HG03457 (cell line): ENCODE measurements at regions not wholly inside any gene's neighbourhood (a gene's known extent, or its start where the extent isn't known, plus 50 kb on each side); places are given as distances from the start of the nearest gene placed in this dataset.

Source experiments
- ATAC-seq: cut with Tn5 transposase; IDR thresholded peaks from one replicate; pipeline ENCODE4 v1.9.1; 2021; ENCODE audit warnings: moderate number of reproducible peaks; ENCODE audit not compliant: unreplicated experiment

DNA sequence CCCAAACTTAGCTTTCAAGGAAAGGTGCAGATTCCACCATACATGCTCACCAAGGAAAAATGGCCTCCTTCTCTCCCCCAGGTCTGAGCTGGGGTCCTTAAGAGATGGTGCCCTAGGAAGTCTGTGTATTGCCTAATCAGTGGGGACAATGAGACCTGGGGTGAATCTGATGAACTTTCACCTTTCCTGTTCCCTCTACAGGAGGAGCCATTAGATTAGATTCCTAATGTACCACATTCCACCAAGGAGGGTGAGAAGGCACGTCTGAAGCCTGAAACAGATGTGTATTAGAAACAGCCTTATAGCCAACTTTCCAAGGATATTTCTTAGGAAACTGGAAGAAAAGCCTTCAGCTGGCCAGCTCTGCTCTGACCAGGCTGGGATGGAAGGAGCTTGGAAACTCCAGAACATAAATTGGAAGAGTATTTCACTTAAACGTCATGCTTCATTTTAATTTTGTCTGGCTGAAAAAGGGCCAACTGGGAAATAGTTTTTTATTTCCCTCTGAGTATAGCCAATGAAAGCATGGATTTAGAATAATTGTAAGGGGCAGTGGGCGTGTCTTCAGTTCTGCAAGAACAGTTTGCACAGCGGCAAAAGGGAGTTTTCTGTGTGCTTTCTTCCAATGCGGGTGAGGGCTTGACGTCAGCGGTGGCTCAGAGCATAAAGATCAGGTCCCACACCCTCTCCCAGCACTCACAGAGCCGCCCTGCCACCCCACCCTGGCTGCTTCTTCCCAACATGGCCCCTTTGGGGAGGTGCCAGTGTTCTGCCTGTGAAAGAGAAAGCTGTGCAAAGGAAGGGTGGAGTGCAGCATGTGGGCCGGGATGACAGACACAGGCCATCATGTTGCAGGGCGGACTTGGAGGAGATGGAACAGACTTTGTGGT is 210.9 kb downstream of the ESM1 start:
- no peak for ATAC-seq

GRCh38 chr5:54772684-54773083 is 212.7 kb downstream of the ESM1 start:
- no peak for ATAC-seq

DNA sequence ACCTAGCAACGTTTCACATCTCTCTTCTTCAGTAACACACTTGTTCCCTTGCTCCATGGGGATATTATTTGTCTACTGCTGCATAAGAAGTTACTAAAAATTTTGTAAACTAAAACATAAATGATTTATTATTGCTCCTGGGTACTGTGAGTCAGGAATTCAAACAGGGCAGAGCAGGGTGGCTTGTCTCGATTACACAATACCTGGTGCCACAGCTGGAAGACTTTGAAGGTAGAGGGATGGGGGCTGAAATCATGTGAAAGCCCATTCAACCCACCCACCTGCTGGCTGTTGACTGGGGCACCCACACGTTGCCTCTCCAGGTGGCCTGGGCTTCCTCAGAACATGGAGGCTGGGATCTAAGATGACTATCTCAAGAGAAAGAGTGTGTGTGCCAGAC is 213.2 kb downstream of the ESM1 start:
- no peak for ATAC-seq

- no peak for ATAC-seq
Measured at GRCh38 chr5:54769746-54770145, 215.6 kb downstream of the ESM1 start.

DNA sequence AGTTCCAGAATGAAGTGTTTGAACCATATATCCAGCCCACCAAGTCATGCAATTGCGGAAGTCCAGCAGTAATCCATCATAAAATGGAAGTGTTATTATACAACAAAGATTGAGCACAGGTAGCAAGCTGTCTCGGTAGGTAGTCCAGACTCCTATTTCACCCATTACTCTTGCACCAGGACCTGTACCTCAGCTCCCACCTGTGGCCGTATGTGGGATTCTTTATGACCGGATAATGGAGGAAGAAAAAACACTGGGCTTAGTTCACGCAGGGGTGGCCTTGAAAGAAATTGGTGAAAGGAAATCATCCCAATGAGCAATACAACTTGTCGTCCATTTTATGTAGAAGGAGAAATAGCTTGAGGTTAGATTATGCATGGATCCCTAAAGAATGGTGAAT is 216.3 kb downstream of the ESM1 start:
- ATAC-seq: no peak

DNA sequence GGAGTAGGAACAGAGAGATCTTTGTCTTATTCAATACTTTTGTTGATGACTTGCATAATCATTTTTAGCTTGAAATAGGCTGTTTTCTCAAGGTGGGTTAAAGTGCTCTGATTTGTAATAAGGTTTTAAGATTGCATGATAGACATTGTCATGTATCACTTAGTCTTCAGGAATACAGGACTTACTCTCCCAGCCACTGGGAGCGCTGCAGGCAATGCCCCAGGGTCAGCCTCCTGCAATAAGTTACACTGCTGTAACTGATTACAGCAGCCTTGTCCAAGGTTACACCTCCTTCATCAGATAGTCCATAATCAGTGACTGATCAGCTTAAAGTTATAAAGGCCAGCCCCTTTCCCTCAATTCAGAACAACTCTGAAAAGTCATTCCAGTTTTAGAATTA is 218.6 kb downstream of the ESM1 start:
- ATAC-seq: no peak

DNA sequence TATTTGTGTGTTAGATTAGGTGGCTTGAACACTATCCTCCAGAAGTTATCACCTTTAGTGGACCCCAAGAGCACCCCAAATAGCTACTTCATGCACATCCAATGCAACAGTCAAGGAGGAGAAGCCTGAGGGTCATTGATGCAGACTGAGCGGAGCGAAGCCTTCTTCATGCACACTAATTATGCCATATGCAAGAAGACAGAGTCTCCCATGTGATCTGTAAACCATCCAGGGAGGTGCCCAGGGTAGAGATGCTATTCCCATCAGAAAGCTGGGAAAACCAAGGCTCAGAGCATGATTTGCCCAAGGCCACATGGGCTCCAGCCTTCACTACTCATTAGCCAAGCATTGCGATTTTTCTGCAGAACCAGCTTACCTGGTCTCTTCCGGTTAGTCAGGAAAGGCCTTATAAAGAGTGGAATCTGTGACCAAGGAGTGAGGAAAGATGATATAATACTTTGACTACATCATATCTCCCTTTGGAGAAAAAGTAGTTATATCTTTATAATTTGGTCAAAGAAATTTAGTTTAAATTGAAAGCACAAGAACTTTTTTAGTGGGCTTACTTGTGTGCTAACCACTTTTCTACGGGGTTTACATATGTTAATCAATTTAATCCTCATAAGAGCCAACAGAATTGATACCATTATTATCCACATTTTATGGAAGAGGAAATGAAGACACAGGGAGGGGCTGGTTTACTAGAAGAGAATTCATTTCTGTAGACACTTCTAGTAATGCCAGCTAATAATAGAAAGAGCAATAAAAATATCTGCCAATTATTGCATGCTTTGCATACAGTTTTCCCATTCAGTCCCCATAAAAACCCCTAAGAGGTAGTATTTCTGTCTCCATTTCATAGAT is 220.0 kb downstream of the ESM1 start:
- no peak for ATAC-seq

DNA sequence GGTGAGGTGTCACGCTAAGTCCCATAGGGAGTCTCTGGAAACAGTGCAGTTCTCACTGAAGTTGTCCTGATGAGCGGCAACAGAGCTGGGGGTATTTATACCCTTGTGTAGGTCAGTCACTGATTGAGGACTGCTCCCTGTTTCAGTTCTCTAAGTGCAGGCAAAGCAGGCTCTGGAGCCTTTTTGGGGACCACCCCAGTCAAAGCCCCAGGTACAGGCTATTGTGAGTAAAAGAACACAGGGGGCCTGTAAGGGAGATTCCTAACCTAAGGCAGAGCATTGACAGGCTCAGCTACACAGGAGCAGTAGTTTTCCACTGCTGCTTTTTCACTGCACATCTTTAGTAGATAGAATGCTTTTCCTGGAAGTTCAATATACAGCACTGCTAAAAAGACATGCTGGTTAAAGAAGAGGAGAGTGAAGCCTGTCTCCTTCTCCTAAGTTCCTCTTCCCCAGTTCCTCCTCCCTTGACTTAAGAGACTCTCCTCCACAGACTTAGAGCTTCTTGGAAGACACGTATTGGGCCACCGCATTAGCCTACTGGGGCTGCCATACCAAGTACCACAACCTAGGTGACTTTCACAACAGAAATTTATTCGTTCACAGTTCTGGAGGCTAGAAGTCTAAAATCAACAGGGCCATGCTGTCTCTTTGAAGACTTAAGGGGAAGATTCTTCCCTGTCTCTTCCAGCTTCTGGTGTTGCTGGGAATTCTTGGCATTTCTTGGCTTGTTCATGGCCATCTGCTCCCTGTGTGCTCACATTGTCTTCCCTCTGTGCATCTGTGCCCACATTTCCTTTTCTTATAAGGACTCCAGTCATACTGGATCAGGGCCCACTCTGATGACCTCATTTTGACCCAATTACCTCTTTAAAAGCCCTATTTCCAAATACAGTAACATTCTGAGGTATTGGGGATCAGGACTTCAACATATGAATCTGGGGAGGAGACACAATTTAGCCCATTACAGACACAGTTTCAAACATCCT is 221.0 kb downstream of the ESM1 start:
- no peak for ATAC-seq

DNA sequence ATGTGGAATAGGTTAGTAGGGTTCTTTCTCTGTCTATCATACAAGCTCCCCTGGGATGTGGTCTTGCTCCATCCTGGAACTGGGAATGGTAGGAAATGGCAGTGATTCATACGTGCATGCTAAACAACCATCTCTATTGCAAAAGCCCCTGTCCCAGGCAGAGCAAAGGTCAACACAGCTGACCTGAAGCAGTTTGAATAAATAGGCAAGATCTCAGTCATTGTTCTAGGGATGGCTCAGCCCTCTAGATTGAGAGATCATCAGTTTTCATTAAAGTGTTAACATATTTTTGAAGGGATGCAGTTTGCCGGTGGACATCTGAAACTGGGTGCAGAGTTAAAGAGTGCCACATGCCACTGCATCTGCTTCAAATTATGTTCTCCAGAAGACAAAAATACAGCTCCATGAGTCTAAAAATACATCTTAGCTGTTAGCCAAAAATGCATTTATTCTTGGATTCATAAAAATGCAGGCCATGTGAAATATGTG is 224.1 kb downstream of the ESM1 start:
- ATAC-seq: no peak

DNA sequence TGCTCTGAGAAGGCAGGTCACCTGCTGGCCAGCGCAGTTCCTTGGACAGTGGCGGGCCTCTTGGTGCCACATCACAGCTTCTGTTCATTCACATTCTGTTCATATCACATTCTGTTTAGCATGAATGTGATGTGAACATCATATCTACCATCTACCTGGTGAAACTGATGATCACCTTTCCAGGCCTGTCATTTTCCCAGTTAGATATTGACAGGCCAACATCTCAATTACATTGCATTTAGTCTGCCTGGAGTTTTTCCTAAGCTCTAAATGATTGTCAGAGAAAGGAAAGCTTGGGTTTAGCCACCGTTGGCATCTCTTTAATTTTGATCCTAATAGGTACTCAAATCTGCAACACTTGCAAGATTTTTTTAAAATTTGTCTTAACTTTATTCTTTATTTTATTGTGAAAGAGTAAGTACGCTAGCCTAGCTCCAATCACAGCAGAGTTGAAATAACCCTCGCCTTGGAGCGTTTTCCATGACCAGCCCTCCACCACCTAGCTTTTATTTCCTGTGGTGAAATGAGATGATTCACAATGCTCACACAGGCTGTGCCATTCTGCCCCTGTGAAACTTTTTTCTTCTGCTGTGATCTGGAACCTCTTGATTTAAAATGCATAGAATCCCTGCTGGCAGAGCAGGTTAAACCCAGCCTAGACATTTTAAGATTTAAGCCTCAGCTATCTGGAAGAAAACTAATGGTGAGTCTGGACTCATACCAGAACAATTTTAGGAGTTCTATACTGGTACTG is 225.0 kb downstream of the ESM1 start:
- no peak for ATAC-seq

DNA sequence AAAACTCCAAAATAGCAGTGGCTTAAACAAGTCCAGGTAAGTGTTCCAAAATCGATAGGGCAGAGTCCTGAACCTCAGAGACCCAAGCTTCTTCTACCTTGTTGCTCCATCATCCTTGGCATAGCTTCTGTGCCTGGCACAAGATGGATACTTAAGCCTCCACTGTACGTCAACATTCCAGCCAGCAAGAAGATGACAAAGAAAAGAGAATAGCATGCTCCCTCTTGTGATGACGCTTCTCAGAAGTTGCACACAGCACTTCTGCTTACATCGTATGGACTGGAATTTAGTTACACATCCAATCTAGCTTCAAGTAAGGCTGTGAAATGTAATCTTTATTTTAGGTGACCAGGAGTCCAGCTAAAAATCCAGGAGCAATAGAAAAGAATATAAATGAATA is 227.4 kb downstream of the ESM1 start:
- no peak for ATAC-seq

DNA sequence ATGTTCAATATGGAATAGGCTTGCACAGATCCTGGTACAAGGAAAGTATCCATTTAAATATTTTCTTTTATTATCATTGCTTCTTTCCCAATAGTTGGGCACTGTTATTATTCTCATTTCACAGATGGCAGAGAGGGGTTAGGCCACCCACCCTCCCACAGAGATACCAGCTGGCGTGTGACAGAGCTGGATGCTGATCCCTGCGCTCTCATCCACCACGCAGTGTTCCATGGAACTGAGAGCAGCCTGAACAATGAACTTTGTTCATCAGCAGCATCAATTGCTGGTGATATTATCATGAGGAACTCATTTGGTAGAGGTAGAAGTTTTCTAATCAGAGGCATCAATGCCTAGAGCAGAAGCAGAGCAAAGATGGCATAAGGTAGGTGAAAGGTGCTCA is 227.9 kb downstream of the ESM1 start:
- no peak for ATAC-seq

DNA sequence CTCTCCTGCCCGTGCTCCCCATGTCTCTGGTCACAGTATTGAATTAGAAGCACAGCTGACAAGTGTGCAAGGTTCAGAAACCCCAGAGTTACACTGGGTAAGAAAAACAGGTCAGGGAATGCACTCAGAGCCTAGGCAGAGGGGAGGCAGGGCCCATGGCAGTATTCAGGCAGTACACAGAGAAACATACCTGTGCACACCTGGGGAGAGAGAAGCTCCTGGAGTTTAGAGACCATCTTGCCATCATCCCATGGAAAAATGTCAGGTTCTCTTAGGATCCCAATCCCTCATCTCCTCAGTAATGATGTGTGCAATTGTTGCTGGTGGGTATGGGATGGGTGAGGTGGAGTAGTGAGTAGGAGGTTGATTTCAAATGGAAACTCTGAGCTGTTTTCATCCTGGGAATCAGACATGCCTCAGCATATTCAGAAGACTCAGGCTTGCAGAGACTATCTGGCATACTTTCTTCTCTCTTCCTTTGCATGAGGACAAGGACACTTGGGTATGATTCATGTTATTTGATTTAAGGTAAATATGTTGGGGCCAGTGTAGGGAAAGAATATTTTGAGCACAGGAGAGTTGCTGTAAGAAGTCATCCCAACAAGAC is 228.5 kb downstream of the ESM1 start:
- no peak for ATAC-seq

GRCh38 chr5:54756301-54756700 is 229.1 kb downstream of the ESM1 start:
- no peak for ATAC-seq

GRCh38 chr5:54754878-54755277 is 230.5 kb downstream of the ESM1 start:
- no peak for ATAC-seq

DNA sequence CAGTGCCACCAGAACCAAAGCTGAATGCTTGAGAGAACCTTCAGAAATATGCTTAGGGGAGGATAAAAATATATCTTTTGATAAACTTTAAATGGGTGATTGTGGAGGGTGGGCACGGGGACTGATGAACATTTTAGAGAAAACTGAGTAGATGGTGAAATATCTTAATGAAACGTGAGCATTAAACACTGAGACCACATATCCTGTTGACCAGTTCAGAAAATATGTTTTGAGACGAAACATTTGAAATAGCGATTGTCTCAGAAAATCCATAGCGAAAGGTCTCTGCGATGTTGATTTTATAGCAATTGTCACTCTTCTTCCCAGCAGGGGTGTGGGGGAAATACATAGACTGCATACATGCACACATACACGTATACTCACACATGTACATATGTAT is 231.0 kb downstream of the ESM1 start:
- ATAC-seq: no peak

DNA sequence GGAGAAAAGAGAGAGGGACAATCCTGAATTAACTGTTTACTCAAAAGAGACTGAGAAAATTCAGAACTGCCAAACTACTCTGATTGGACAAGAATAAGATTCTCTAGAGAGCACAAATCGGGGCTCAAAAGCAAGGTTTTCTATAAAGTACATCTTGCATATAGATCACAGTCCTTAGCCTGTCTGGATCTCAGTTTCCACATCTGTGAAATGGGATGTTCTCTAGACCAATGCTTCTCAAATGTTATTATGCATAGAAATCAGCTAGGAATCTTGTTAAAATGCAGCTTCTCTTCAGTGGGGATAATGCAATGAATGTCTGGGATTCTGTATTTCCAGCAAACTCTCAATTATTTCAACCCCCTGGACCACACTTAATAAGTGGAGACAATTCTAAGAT is 231.6 kb downstream of the ESM1 start:
- no peak for ATAC-seq

DNA sequence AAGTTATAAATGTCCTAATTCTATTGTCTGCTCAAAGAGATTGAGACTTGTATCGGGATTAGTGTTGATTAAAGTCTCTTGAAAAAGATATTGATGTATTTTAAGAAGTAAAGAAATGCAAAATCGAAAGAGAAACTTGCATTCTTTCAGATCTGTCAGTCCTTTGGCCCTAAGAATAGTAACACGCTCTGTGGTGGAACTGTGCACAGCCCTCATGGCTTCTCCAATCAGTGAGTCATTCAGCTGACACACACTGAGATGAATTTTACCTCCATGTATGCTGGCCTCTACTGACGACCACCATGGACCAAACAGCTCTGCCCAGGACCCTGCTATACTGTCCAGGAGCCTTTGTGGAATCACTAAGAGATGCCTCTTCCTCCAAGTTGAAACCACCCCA is 232.4 kb downstream of the ESM1 start:
- no peak for ATAC-seq

- ATAC-seq: no peak
Measured at GRCh38 chr5:54748527-54748926, 231.0 kb downstream of the SNX18 start.
